ENCODE measurements at regions not wholly inside any gene's neighbourhood (a gene's known extent, or its start where the extent isn't known, plus 50 kb on each side); places are given as distances from the start of the nearest gene placed in this dataset.

GRCh38 chr13:109410868-109411267 lies 375.5 kb downstream of the IRS2 start:
- H3K4me1 ChIP-seq (ENCODE audit: control insufficient read depth in 1 of 2, insufficient read depth in 2 of 2, low read length in 2 of 2), result peaks cover 0 to 10% of the 10 kb centered on the region in 2 experiments; a peak in 3 of 4 replicates
- H3K9ac ChIP-seq (ENCODE audit: low read length), result no peak overlapping the region
- intact Hi-C loops (cut with micrococcal nuclease), result loop anchor here (10.0 kb wide), 1 partner anchor 266 kb away; no protein-coding TSS in a partner anchor
- POLR2A ChIA-PET, result no interaction called here
- no peaks in the 10 kb centered on the region for H3K9me2 ChIP-seq (ENCODE audit: insufficient read depth)
- H3K4me2 ChIP-seq (ENCODE audit: low read length), result no peak overlapping the region
- ATAC-seq (no peak), DNase-seq (ENCODE audit: low read depth, low spot score) (no peak)
- RAD21 ChIA-PET (ENCODE audit: low non-redundant PET in 1 of 2, low total read pairs in 2 of 2, uncharacterized antibody in 2 of 2, unreplicated experiment in 2 of 2), result no interaction called here
- no peaks in the 10 kb centered on the region for H3K36me3 ChIP-seq (ENCODE audit: control insufficient read depth in 1 of 2, insufficient read depth in 2 of 2, low read length in 2 of 2)
- CTCF ChIA-PET, result no interaction called here
- H3K27me3 ChIP-seq (ENCODE audit: insufficient read depth, low read length), result no peaks in the 10 kb centered on the region
- no peaks in the 10 kb centered on the region for H4K20me1 ChIP-seq (ENCODE audit: insufficient read depth)
- TF ChIP-seq EGR1 (IDR thresholded peaks at IDR 0.05; ENCODE audit: low read depth) (no peak), JUND (IDR thresholded peaks at IDR 0.05) (no peak), YY1 (IDR thresholded peaks at IDR 0.05; ENCODE audit: extremely low read depth, insufficient replicate concordance, low read depth, low read length) (no peak), SP1 (IDR thresholded peaks at IDR 0.05; ENCODE audit: low read depth) (no peak), RAD21 (IDR thresholded peaks at IDR 0.05; ENCODE audit: low read depth) (no peak), EZH2 (IDR thresholded peaks at IDR 0.05) (no peak), POLR2AphosphoS5 (IDR thresholded peaks at IDR 0.05; ENCODE audit: low read depth, low read length) (no peak), MAX (IDR thresholded peaks at IDR 0.05) (no peak), FOSL1 (IDR thresholded peaks at IDR 0.05; ENCODE audit: low read depth) (no peak), ELF1 (IDR thresholded peaks at IDR 0.05; ENCODE audit: borderline replicate concordance, low read depth) (no peak), REST (IDR thresholded peaks at IDR 0.05; ENCODE audit: low read depth) (no peak), SRF (IDR thresholded peaks at IDR 0.05; ENCODE audit: low read depth) (no peak), EZH2phosphoT487 (IDR thresholded peaks at IDR 0.05; ENCODE audit: borderline replicate concordance) (no peak), TCF7L2 (IDR thresholded peaks at IDR 0.05; ENCODE audit: borderline replicate concordance, extremely low read depth, insufficient read depth, insufficient read length) (no peak), CBX3 (IDR thresholded peaks at IDR 0.05; ENCODE audit: low read depth) (no peak), ZBTB33 (IDR thresholded peaks at IDR 0.05; ENCODE audit: extremely low read depth, insufficient replicate concordance, low read length) (no peak)
- no peak overlapping the region for H3K4me3 ChIP-seq (replicated peaks in 1 of 2; ENCODE audit: low read depth in 1 of 2, low read length in 2 of 2)
- no peaks in the 10 kb centered on the region for H3K9me3 ChIP-seq (ENCODE audit: control insufficient read depth in 1 of 2, insufficient read depth in 1 of 2, low read depth in 1 of 2, low read length in 2 of 2)
- H3K27ac ChIP-seq (ENCODE audit: low read depth, low read length), result no peak overlapping the region
- no peak overlapping the region for H2AFZ ChIP-seq (ENCODE audit: low read depth, low read length, poor library complexity, severe bottlenecking)
- no peaks in the 10 kb centered on the region for H3K79me2 ChIP-seq (ENCODE audit: insufficient read depth, low read length)
- no TSS peak for BruUV-seq (replicated peaks)

All from HCT116 (cell line).